ENCODE measurements at regions not wholly inside any gene's neighbourhood (a gene's known extent, or its start where the extent isn't known, plus 50 kb on each side); places are given as distances from the start of the nearest gene placed in this dataset.

DNA sequence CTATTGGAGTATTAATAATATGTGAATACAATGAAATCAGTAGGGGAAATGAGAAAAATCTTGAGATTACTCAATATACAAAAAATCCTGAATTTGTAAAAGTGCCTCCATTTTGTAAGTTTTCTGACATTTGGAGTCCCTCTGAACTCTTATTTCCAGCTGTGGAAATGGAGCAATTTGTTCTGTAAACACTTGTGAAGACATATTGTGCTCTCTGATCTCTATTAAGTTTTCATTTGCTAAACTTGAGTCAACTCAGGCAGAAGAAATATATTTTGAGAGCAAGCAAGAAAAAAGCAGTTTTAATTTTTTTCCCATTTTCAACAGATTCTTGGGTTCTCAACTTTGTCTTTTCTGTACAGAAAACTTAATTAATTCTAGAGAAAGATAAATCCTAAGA lies 51.4 kb upstream of the PCDH18 start:
- no peak overlapping the region for H3K27ac ChIP-seq
- DNase-seq, result no peak
- no peak for TF ChIP-seq POLR2A (IDR thresholded peaks at IDR 0.05)
- TF ChIP-seq, protein P1, sequence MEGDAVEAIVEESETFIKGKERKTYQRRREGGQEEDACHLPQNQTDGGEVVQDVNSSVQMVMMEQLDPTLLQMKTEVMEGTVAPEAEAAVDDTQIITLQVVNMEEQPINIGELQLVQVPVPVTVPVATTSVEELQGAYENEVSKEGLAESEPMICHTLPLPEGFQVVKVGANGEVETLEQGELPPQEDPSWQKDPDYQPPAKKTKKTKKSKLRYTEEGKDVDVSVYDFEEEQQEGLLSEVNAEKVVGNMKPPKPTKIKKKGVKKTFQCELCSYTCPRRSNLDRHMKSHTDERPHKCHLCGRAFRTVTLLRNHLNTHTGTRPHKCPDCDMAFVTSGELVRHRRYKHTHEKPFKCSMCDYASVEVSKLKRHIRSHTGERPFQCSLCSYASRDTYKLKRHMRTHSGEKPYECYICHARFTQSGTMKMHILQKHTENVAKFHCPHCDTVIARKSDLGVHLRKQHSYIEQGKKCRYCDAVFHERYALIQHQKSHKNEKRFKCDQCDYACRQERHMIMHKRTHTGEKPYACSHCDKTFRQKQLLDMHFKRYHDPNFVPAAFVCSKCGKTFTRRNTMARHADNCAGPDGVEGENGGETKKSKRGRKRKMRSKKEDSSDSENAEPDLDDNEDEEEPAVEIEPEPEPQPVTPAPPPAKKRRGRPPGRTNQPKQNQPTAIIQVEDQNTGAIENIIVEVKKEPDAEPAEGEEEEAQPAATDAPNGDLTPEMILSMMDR (IDR thresholded peaks at IDR 0.05), result no peak
- no peaks in the 10 kb centered on the region for H3K36me3 ChIP-seq (ENCODE audit: low read depth, missing control alignments)
- H3K4me1 ChIP-seq, result no peaks in the 10 kb centered on the region
- H3K9me3 ChIP-seq, result no peaks in the 10 kb centered on the region
- intact Hi-C loops (cut with DNase I; ENCODE audit: low total_unique reads), result no loop called here
- no peaks in the 10 kb centered on the region for H3K27me3 ChIP-seq
- H3K4me3 ChIP-seq, result no peak overlapping the region

Measured in testis (tissue), 2 donors.